GM19455 (cell line): ENCODE measurements at regions not wholly inside any gene's neighbourhood (a gene's known extent, or its start where the extent isn't known, plus 50 kb on each side); places are given as distances from the start of the nearest gene placed in this dataset.

Experiments
- ATAC-seq: cut with Tn5 transposase; IDR thresholded peaks from one replicate; pipeline ENCODE4 v1.9.1; 2021; ENCODE audit not compliant: unreplicated experiment

GRCh38 chr6:163804991-163805390 is 390.5 kb downstream of the QKI start:
- ATAC-seq: no peak

DNA sequence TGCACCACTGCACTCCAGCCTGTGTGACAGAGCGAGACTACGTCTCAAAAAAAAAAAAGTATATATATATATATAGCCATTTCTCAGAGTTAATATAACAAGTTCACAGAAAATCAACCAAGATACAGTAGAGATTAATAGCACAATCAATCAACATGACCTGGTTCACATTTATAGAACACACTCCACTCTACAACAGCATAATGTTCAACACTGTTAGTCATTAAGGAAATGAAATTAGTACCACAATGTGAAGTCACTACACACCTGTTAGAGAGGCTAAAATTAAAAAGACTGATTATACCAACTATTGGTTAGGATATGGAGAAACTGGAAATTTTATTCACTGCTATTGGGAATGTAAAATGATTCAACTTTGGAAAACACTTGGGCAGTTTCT is 387.7 kb downstream of the QKI start:
- ATAC-seq: no peak

- no peak for ATAC-seq
Measured at GRCh38 chr6:163797296-163797845, 382.9 kb downstream of the QKI start.

GRCh38 chr6:163793011-163793983 is 378.8 kb downstream of the QKI start:
- peak; percentile 92 for ATAC-seq

GRCh38 chr6:163790266-163790840 is 375.8 kb downstream of the QKI start:
- ATAC-seq: no peak

- ATAC-seq: no peak
Measured at GRCh38 chr6:163789199-163789810, 374.8 kb downstream of the QKI start.

GRCh38 chr6:163786995-163787671 is 372.6 kb downstream of the QKI start:
- ATAC-seq: no peak

DNA sequence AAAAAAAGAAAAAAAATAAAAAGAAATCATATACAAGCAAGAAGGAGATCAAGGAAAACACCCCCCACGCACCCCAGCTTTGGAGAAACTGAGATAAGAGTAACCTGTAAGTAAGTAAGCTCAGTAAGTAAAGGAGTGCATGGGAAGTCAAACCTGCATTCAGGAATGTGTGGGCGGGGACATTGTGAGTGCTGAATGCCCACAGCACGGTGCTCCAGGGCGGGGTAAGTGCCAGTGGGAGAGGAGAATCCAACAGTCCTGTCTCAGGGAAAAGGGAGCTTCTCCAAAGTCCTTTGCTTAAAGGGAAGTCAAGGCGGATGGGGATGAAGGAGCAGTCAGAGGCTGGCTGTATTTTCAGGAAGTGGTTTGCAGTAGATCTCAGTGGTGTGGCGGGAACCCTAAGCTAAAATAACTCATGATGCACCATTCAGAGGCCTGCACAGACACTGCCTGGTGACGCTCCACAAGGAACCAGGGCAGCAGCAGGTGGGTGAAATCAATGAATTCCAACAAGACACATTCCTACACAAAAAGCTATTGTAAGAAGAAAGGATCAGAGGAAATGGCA is 368.0 kb downstream of the QKI start:
- no peak for ATAC-seq

- no peak for ATAC-seq
Measured at GRCh38 chr6:163780994-163781393, 366.5 kb downstream of the QKI start.

GRCh38 chr6:163779727-163780284 is 365.3 kb downstream of the QKI start:
- ATAC-seq: no peak

DNA sequence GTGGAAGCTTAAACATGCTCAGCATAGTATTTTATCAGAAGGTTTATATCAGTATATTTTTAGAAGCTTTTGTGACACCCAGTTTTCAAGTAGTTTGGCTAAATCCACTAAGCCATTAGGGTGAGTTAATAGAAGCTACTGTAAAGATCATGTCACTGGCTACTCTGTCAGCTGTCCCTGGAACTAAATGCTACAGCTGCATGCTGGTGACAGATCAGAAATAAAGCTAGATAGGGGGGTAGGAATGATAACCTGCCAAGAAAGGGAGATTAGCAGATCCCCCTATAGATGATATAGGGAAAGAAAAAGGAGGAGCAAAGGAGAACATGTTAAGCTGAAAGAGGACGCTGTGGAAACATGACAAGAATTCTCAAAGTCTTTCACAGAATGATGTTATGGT is 363.2 kb downstream of the QKI start:
- ATAC-seq: no peak

GRCh38 chr6:163776906-163777686 is 362.6 kb downstream of the QKI start:
- ATAC-seq: no peak

DNA sequence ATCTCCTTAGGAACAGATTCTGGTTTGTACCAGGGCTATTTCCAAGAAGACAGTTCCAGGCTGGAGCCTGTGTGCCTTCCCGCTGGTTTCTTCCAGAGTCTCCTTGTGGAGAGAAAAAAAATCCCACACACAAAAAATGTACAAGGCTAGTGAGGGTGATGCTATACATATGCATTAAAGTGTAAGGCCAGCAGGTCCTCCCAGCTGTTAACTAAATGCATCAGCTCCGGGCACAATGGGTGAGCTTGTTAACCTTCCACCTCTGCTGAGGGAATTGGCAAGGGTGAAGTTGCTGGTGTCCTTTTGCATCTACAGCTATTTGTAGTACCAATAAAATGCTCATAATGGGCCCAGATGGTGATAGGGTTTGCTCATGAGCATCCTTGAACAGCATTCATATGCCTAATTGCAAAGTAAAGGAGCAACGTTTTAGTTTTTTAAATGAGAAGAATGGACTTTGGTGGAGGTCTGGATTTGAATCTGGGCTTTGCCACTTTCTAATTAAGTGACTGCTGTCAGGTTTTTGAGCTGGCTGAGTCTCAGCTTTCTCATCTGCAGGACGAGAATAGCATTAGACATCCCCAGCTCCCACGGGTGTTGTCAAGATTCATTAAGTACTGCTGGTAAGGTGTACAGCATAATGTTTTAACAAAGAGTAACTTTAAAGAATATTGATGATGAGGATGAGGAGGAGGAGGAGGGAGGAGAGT is 361.8 kb downstream of the QKI start:
- no peak for ATAC-seq

GRCh38 chr6:163775313-163775712 is 360.8 kb downstream of the QKI start:
- ATAC-seq: no peak

GRCh38 chr6:163774485-163774884 is 360.0 kb downstream of the QKI start:
- no peak for ATAC-seq

DNA sequence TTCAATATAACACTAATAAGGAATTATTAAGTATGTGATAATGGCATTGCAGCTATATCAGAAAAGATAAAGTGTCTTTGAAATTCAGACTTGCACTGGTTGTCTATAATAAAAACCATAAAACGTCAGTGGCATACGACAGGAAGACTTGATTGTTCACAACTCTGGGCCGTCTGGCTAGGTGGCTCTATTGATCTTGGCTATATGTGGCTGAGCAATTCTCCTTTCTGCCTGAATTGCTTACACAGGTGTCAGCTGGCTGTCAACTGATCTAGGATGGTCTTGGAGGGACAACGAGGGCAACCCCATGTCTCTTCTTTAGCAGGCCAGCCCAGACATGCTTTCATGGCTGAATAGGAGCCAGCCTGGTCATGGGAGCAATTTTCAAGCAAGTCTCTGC is 359.1 kb downstream of the QKI start:
- ATAC-seq: no peak

DNA sequence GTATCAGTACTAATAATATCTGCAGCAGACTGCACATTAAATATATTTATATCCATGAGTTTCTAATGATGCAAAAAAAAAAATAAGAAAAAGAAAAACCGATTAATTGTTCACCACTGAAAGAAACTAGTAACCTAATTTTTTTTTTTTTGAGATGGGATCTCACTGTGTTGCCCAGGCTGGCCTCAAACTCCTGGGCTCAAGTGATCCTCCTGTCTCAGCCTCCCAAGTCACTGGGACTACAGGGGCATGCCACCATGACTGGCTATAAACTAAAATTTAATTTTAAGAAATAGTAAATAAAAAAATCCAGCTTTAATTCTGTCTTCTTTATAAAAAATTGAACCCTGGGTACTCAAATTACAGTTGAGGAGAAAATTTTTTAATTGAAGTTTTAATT is 358.2 kb downstream of the QKI start:
- no peak for ATAC-seq

GRCh38 chr6:163771180-163771579 is 356.7 kb downstream of the QKI start:
- no peak for ATAC-seq

- ATAC-seq: no peak
Measured at GRCh38 chr6:163768905-163769304, 354.4 kb downstream of the QKI start.
